ENCODE measurements at regions not wholly inside any gene's neighbourhood (a gene's known extent, or its start where the extent isn't known, plus 50 kb on each side); places are given as distances from the start of the nearest gene placed in this dataset.

DNA sequence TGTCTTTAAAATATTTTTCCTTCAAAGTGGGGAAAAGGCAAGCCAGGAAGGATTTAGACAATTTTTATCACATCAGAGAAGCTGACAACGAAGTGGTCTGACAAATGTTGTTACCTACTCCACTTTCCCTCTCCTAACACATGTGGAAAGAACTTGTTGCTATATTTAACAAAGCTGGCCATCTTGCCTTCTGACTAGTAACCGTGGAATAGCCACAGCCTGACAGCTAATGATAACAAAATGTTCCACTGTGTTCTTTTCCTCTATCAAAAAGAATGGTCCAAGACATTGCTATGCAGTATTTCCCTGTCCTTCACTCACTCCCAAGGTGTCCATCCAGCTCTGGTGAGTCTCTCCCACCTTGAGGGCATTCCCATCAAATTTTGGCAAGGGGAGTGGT, 481.4 kb upstream of the THBS1 start (continued):
- TF ChIP-seq, protein P1, sequence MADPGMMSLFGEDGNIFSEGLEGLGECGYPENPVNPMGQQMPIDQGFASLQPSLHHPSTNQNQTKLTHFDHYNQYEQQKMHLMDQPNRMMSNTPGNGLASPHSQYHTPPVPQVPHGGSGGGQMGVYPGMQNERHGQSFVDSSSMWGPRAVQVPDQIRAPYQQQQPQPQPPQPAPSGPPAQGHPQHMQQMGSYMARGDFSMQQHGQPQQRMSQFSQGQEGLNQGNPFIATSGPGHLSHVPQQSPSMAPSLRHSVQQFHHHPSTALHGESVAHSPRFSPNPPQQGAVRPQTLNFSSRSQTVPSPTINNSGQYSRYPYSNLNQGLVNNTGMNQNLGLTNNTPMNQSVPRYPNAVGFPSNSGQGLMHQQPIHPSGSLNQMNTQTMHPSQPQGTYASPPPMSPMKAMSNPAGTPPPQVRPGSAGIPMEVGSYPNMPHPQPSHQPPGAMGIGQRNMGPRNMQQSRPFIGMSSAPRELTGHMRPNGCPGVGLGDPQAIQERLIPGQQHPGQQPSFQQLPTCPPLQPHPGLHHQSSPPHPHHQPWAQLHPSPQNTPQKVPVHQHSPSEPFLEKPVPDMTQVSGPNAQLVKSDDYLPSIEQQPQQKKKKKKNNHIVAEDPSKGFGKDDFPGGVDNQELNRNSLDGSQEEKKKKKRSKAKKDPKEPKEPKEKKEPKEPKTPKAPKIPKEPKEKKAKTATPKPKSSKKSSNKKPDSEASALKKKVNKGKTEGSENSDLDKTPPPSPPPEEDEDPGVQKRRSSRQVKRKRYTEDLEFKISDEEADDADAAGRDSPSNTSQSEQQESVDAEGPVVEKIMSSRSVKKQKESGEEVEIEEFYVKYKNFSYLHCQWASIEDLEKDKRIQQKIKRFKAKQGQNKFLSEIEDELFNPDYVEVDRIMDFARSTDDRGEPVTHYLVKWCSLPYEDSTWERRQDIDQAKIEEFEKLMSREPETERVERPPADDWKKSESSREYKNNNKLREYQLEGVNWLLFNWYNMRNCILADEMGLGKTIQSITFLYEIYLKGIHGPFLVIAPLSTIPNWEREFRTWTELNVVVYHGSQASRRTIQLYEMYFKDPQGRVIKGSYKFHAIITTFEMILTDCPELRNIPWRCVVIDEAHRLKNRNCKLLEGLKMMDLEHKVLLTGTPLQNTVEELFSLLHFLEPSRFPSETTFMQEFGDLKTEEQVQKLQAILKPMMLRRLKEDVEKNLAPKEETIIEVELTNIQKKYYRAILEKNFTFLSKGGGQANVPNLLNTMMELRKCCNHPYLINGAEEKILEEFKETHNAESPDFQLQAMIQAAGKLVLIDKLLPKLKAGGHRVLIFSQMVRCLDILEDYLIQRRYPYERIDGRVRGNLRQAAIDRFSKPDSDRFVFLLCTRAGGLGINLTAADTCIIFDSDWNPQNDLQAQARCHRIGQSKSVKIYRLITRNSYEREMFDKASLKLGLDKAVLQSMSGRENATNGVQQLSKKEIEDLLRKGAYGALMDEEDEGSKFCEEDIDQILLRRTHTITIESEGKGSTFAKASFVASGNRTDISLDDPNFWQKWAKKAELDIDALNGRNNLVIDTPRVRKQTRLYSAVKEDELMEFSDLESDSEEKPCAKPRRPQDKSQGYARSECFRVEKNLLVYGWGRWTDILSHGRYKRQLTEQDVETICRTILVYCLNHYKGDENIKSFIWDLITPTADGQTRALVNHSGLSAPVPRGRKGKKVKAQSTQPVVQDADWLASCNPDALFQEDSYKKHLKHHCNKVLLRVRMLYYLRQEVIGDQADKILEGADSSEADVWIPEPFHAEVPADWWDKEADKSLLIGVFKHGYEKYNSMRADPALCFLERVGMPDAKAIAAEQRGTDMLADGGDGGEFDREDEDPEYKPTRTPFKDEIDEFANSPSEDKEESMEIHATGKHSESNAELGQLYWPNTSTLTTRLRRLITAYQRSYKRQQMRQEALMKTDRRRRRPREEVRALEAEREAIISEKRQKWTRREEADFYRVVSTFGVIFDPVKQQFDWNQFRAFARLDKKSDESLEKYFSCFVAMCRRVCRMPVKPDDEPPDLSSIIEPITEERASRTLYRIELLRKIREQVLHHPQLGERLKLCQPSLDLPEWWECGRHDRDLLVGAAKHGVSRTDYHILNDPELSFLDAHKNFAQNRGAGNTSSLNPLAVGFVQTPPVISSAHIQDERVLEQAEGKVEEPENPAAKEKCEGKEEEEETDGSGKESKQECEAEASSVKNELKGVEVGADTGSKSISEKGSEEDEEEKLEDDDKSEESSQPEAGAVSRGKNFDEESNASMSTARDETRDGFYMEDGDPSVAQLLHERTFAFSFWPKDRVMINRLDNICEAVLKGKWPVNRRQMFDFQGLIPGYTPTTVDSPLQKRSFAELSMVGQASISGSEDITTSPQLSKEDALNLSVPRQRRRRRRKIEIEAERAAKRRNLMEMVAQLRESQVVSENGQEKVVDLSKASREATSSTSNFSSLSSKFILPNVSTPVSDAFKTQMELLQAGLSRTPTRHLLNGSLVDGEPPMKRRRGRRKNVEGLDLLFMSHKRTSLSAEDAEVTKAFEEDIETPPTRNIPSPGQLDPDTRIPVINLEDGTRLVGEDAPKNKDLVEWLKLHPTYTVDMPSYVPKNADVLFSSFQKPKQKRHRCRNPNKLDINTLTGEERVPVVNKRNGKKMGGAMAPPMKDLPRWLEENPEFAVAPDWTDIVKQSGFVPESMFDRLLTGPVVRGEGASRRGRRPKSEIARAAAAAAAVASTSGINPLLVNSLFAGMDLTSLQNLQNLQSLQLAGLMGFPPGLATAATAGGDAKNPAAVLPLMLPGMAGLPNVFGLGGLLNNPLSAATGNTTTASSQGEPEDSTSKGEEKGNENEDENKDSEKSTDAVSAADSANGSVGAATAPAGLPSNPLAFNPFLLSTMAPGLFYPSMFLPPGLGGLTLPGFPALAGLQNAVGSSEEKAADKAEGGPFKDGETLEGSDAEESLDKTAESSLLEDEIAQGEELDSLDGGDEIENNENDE (IDR thresholded peaks at IDR 0.05; ENCODE audit: insufficient replicate concordance, low read length), result no peak
- TF ChIP-seq CBX8 (IDR thresholded peaks at IDR 0.05; ENCODE audit: borderline replicate concordance, low read depth, low read length), result no peak
- TF ChIP-seq RNF2 (IDR thresholded peaks at IDR 0.05; ENCODE audit: borderline replicate concordance, low read depth, low read length, missing control alignments, poor library complexity, severe bottlenecking), result no peak
- no peak for TF ChIP-seq CHD1 (IDR thresholded peaks at IDR 0.05; ENCODE audit: low read depth, low read length)
- TF ChIP-seq EP300 (IDR thresholded peaks at IDR 0.05; ENCODE audit: borderline replicate concordance in 1 of 2, low read depth in 2 of 2, low read length in 2 of 2), result no peak
- TF ChIP-seq KDM4A (IDR thresholded peaks at IDR 0.05; ENCODE audit: low read depth, low read length, severe bottlenecking), result no peak
- no peak for TF ChIP-seq POU5F1 (IDR thresholded peaks at IDR 0.05; ENCODE audit: low read depth, low read length)
